ENCODE measurements at regions not wholly inside any gene's neighbourhood (a gene's known extent, or its start where the extent isn't known, plus 50 kb on each side); places are given as distances from the start of the nearest gene placed in this dataset.

GRCh38 chr3:194877291-194878119, 191.8 kb downstream of the FAM43A start:
- no peaks in the 10 kb centered on the region for H3K36me3 ChIP-seq (ENCODE audit: control insufficient read depth in 1 of 2, insufficient read depth in 2 of 2, low read depth in 1 of 2, low read length in 2 of 2)
- H3K14ac ChIP-seq (ENCODE audit: low read length in 2 of 2): no peak overlapping the region
- DNase-seq: no peak
- no peak overlapping the region for H3K4me2 ChIP-seq (ENCODE audit: low read length, poor library complexity, severe bottlenecking)
- no peak overlapping the region for H4K91ac ChIP-seq (ENCODE audit: low read length)
- H3K79me1 ChIP-seq (replicated peaks; ENCODE audit: low read length, poor library complexity, severe bottlenecking): no peaks in the 10 kb centered on the region
- peaks cover 1% of the 10 kb centered on the region for H3K4me1 ChIP-seq (ENCODE audit: control insufficient read depth, insufficient read depth, low read depth, low read length)
- no peak overlapping the region for H2BK120ac ChIP-seq (ENCODE audit: low read depth, low read length)
- H3K9ac ChIP-seq (ENCODE audit: low read length): no peak overlapping the region
- H2BK12ac ChIP-seq (ENCODE audit: low read length in 2 of 2): no peak overlapping the region
- H3K18ac ChIP-seq (ENCODE audit: low read depth in 1 of 2, low read length in 2 of 2): no peak overlapping the region
- H3K27me3 ChIP-seq (ENCODE audit: control insufficient read depth in 1 of 2, insufficient read depth in 1 of 2, low read length in 2 of 2): peaks cover 0 to 43% of the 10 kb centered on the region in 2 experiments
- no peaks in the 10 kb centered on the region for H3K9me3 ChIP-seq (ENCODE audit: control insufficient read depth, low read length)
- H3K23ac ChIP-seq (ENCODE audit: low read length in 2 of 2): no peak overlapping the region
- H2BK15ac ChIP-seq (ENCODE audit: low read depth, poor library complexity, severe bottlenecking): no peak overlapping the region
- H4K8ac ChIP-seq (ENCODE audit: low read length): no peak overlapping the region
- no peak overlapping the region for H2BK5ac ChIP-seq (ENCODE audit: low read depth, low read length, poor library complexity, severe bottlenecking)
- no peak overlapping the region for H3K27ac ChIP-seq (ENCODE audit: low read length, poor library complexity, severe bottlenecking)
- H3K4ac ChIP-seq (ENCODE audit: low read depth in 1 of 2, low read length in 2 of 2): no peak overlapping the region
- no peak overlapping the region for H3K4me3 ChIP-seq (ENCODE audit: insufficient read depth in 1 of 2, low read depth in 1 of 2, low read length in 2 of 2)
- no peak overlapping the region for H2AFZ ChIP-seq (ENCODE audit: low read depth, low read length)
- no peak overlapping the region for H2AK5ac ChIP-seq (ENCODE audit: low read length, severe bottlenecking)
- WGBS: 93% methylated on average over 24 of the region's 24 CpGs

DNA sequence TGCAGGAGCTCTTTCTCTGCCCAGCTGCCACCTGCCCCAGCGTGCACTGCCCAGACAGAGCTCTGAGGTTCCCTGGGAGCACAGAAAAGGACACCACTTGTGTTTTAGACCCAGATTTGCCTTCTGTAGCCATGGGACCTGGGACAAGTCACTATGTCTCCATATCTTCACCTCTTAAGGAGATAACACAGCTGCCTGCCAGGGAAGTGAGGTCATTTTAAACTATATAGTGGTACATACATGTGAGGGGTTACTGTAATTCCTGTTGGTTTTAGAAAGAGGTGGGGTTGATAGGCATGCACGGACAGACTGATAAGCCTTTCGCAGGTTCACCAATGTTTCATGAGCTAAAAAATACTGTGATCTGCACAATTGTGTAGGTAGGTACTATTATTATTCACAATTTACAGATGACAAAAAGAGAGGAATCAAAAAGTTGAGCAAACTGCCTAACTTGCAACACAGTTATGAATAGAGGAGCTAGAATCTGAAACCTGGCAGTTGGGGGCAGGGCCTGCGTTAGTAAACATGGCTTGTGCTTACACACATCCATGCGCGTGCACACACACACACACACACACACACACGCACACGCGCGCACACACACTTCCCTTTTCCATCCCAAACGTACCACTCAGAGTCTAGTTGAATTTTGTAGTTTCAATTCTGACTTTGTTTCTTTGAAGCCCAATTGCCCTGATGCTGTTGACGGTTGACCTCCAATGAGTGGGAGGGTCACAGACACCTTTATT, 193.6 kb downstream of the FAM43A start:
- peaks cover 1% of the 10 kb centered on the region for H3K4me1 ChIP-seq (ENCODE audit: control insufficient read depth, insufficient read depth, low read depth, low read length)
- H3K36me3 ChIP-seq (ENCODE audit: control insufficient read depth in 1 of 2, insufficient read depth in 2 of 2, low read depth in 1 of 2, low read length in 2 of 2): no peaks in the 10 kb centered on the region
- H2BK5ac ChIP-seq (ENCODE audit: low read depth, low read length, poor library complexity, severe bottlenecking): no peak overlapping the region
- no peak overlapping the region for H3K9ac ChIP-seq (ENCODE audit: low read length)
- no peak overlapping the region for H3K23ac ChIP-seq (ENCODE audit: low read length in 2 of 2)
- peaks cover 0 to 43% of the 10 kb centered on the region in 2 experiments for H3K27me3 ChIP-seq (ENCODE audit: control insufficient read depth in 1 of 2, insufficient read depth in 1 of 2, low read length in 2 of 2)
- no peak overlapping the region for H2BK120ac ChIP-seq (ENCODE audit: low read depth, low read length)
- no peak overlapping the region for H3K27ac ChIP-seq (ENCODE audit: low read length, poor library complexity, severe bottlenecking)
- no peak overlapping the region for H2AK5ac ChIP-seq (ENCODE audit: low read length, severe bottlenecking)
- no peak overlapping the region for H3K18ac ChIP-seq (ENCODE audit: low read depth in 1 of 2, low read length in 2 of 2)
- H4K91ac ChIP-seq (ENCODE audit: low read length): no peak overlapping the region
- no peak overlapping the region for H3K4ac ChIP-seq (ENCODE audit: low read depth in 1 of 2, low read length in 2 of 2)
- WGBS: 96% methylated on average over 9 of the region's 12 CpGs
- H3K4me3 ChIP-seq (ENCODE audit: insufficient read depth in 1 of 2, low read depth in 1 of 2, low read length in 2 of 2): peak overlapping the region in 1 of 2 experiments; percentile 27
- H2BK15ac ChIP-seq (ENCODE audit: low read depth, poor library complexity, severe bottlenecking): no peak overlapping the region
- peaks cover 10% of the 10 kb centered on the region for H3K9me3 ChIP-seq (ENCODE audit: control insufficient read depth, low read length)
- H4K8ac ChIP-seq (ENCODE audit: low read length): no peak overlapping the region
- H3K14ac ChIP-seq (ENCODE audit: low read length in 2 of 2): no peak overlapping the region
- H3K4me2 ChIP-seq (ENCODE audit: low read length, poor library complexity, severe bottlenecking): no peak overlapping the region
- no peaks in the 10 kb centered on the region for H3K79me1 ChIP-seq (replicated peaks; ENCODE audit: low read length, poor library complexity, severe bottlenecking)
- DNase-seq: no peak
- H2AFZ ChIP-seq (ENCODE audit: low read depth, low read length): no peak overlapping the region
- no peak overlapping the region for H2BK12ac ChIP-seq (ENCODE audit: low read length in 2 of 2)

DNA sequence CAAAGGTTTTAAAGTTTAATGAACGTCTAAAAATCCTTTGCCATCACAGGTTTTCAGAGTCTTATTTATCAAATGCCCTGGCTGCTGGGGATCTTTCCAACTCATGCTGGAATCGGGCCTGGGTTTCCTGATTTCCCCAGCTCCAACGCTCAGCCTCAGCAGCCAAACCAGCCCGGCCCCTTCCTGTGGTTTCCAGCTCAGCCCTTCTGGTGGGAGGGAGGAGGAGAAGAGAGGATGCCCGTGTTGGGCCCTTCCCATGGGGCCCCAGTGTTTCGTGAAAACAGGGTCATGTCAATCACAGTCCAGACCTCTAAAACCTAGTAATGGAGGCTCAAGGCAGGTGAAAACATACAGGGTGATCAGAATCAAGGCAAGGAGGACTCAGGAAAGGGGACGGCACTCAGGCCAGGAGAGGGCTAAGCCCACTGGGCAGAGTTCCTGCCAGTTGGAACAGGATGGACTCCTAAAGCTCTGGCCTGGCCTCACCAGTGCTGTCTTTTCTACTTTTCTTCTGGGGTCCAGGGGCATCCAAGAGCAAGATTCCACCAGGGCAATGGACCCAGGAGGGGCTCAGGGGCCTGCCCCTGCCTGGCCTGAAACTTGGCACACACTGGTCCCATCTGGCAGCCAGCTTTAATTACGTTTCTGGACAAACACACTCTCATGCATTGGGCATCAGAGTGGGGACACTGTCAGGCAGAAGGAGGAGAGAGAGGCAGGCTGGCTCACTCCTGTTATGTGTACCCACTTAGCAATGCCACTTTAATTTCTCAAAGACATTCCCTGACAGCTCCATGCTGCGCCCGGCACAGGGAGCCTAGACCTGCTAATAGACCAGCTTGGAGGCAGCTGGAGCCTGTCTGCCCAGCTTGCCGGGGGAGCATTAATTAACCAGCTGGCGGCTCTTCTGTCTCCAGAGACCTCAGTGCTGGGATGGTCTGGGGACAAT, 194.6 kb downstream of the FAM43A start:
- H3K36me3 ChIP-seq (ENCODE audit: control insufficient read depth in 1 of 2, insufficient read depth in 2 of 2, low read depth in 1 of 2, low read length in 2 of 2): no peaks in the 10 kb centered on the region
- H3K23ac ChIP-seq (ENCODE audit: low read length in 2 of 2): no peak overlapping the region
- no peak overlapping the region for H4K91ac ChIP-seq (ENCODE audit: low read length)
- H3K9me3 ChIP-seq (ENCODE audit: control insufficient read depth, low read length): peaks cover 10% of the 10 kb centered on the region
- no peak overlapping the region for H3K4me2 ChIP-seq (ENCODE audit: low read length, poor library complexity, severe bottlenecking)
- no peak overlapping the region for H2BK15ac ChIP-seq (ENCODE audit: low read depth, poor library complexity, severe bottlenecking)
- no peak overlapping the region for H4K8ac ChIP-seq (ENCODE audit: low read length)
- no peak overlapping the region for H3K4ac ChIP-seq (ENCODE audit: low read depth in 1 of 2, low read length in 2 of 2)
- no peak overlapping the region for H2AK5ac ChIP-seq (ENCODE audit: low read length, severe bottlenecking)
- no peak overlapping the region for H3K27ac ChIP-seq (ENCODE audit: low read length, poor library complexity, severe bottlenecking)
- no peak overlapping the region for H2BK120ac ChIP-seq (ENCODE audit: low read depth, low read length)
- no peak overlapping the region for H3K14ac ChIP-seq (ENCODE audit: low read length in 2 of 2)
- peak overlapping the region in 1 of 2 experiments; percentile 27 for H3K4me3 ChIP-seq (ENCODE audit: insufficient read depth in 1 of 2, low read depth in 1 of 2, low read length in 2 of 2)
- H3K79me1 ChIP-seq (replicated peaks; ENCODE audit: low read length, poor library complexity, severe bottlenecking): no peaks in the 10 kb centered on the region
- H3K18ac ChIP-seq (ENCODE audit: low read depth in 1 of 2, low read length in 2 of 2): no peak overlapping the region
- peaks cover 0 to 39% of the 10 kb centered on the region in 2 experiments for H3K27me3 ChIP-seq (ENCODE audit: control insufficient read depth in 1 of 2, insufficient read depth in 1 of 2, low read length in 2 of 2)
- DNase-seq: no peak
- no peak overlapping the region for H3K9ac ChIP-seq (ENCODE audit: low read length)
- H2BK12ac ChIP-seq (ENCODE audit: low read length in 2 of 2): no peak overlapping the region
- H3K4me1 ChIP-seq (ENCODE audit: control insufficient read depth, insufficient read depth, low read depth, low read length): peaks cover 1% of the 10 kb centered on the region
- no peak overlapping the region for H2BK5ac ChIP-seq (ENCODE audit: low read depth, low read length, poor library complexity, severe bottlenecking)
- 83% methylated on average over 11 of the region's 12 CpGs for WGBS
- no peak overlapping the region for H2AFZ ChIP-seq (ENCODE audit: low read depth, low read length)

All from mesenchymal stem cell (in vitro differentiated cells and primary cell).